Activated T-helper 1 cell treated with anti-CD3 and anti-CD28 coated beads, Interleukin-12 subunit alpha, Interleukin-12 subunit beta, Interleukin-2, Interleukin-4 antibody, amounts not matched to agents 30 ng/mL and 10 ng/mL and 1 ng/mL, durations not matched to agents 14 hours and 24 hours and 36 hours (primary cell): ENCODE measurements at regions not wholly inside any gene's neighbourhood (a gene's known extent, or its start where the extent isn't known, plus 50 kb on each side); places are given as distances from the start of the nearest gene placed in this dataset.

Experiments used
- DNase-seq: peaks from one replicate; pipeline ENCODE4 v3.0.0; 2021; ENCODE audit warnings: low spot score
- H3K27ac Mint-ChIP-seq: one replicate; pipeline ENCODE4 v1.8.0; 2021; ENCODE audit warnings: mild to moderate bottlenecking, mixed read lengths
- H3K27me3 Mint-ChIP-seq: one replicate; pipeline ENCODE4 v1.8.0; 2022; ENCODE audit warnings: mild to moderate bottlenecking, moderate library complexity, mixed read lengths; ENCODE audit not compliant: insufficient read depth
- H3K36me3 Mint-ChIP-seq: one replicate; pipeline ENCODE4 v1.8.0; 2021; ENCODE audit warnings: low read depth, mixed read lengths
- H3K4me1 Mint-ChIP-seq: one replicate; pipeline ENCODE4 v1.8.0; 2021; ENCODE audit warnings: low read depth, mixed read lengths
- H3K4me3 Mint-ChIP-seq: one replicate; pipeline ENCODE4 v1.8.0; 2021; ENCODE audit warnings: mild to moderate bottlenecking, moderate library complexity, mixed read lengths
- H3K9me3 Mint-ChIP-seq: one replicate; pipeline ENCODE4 v1.8.0; 2021; ENCODE audit warnings: mixed read lengths
- intact Hi-C: fragments of 100-400 bp; cut with micrococcal nuclease; formaldehyde crosslinking; loops from one replicate; pipeline ENCODE4 v1.15.1; 2024

DNA sequence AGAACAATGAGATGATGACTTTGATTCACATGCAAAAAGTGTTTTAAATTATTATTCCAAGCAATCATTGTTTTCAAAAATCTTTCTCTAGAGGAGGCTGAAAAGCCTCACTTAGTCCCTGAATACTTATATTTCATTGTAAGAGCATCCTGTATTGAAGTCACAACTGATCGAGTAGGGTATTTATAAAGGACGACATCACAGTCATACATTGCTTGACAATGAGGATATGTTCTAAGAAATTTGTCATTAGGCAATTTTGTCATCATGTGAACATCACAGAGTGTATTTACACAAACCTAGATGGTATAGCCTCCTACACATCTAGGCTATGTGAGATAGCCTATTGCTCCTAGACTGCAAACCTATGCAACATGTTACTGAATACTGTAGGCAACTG lies 510.4 kb upstream of the RGMB start:
- no peaks in the 10 kb centered on the region for H3K4me1 Mint-ChIP-seq
- H3K27ac Mint-ChIP-seq, result no peak overlapping the region
- no peak for DNase-seq
- H3K9me3 Mint-ChIP-seq, result no peaks in the 10 kb centered on the region
- H3K27me3 Mint-ChIP-seq, result no peaks in the 10 kb centered on the region
- intact Hi-C loops, result no loop called here
- no peaks in the 10 kb centered on the region for H3K36me3 Mint-ChIP-seq
- H3K4me3 Mint-ChIP-seq, result no peak overlapping the region

DNA sequence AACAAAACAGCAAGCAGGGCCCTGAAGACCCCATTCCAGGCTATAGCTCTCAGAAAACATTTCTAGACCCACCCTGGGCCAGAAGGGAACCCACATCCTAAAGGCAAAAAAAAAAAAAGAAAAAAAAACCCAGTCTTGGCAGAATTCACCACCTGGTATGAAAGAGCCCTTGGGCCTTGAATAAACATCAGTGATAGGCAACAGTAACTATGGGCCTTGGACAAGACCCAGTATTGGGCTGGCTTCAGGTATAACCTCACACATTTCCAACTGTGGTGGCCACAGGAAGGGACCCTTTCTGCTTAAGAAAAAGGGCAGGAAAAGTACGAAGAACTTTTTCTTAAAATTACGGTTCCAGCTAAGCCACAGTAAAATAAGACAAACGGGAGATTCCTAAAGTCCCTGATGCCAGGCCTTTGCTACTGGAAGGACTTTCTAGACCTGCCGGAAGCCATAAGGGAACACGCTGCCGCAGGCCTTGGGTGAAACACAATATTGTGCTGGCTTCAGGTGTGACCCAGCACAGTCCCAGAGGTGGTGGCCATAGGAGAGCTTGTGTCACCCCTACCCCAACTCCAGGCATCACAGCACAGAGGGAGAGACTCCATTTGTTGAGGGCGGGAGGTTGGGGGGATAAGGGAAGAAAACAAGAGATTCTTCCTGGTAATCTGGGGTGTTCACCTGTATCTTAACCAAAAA lies 505.2 kb upstream of the RGMB start:
- no peaks in the 10 kb centered on the region for H3K27me3 Mint-ChIP-seq
- no peaks in the 10 kb centered on the region for H3K9me3 Mint-ChIP-seq
- H3K27ac Mint-ChIP-seq, result no peak overlapping the region
- intact Hi-C loops, result no loop called here
- H3K4me1 Mint-ChIP-seq, result no peaks in the 10 kb centered on the region
- DNase-seq, result no peak
- no peaks in the 10 kb centered on the region for H3K36me3 Mint-ChIP-seq
- no peak overlapping the region for H3K4me3 Mint-ChIP-seq

DNA sequence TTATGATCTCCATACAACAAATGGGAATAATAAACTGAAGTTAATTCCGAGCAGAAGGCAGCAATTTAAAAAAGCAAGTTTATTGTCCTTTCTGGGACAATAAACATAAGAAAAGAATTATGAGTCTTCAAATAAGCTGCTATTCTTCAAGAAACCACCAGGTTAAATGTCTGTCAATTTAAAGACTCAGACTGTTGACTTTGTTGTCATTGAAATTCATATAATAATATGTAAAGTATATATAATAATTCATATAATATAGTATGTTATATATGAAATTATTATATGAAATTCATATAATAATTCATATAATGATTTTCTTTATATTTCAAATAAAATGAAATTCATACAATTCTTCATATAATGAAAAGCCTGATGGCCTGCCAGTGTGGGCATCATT lies 497.5 kb upstream of the RGMB start:
- H3K27me3 Mint-ChIP-seq, result no peaks in the 10 kb centered on the region
- intact Hi-C loops, result no loop called here
- H3K9me3 Mint-ChIP-seq, result no peaks in the 10 kb centered on the region
- DNase-seq, result no peak
- H3K36me3 Mint-ChIP-seq, result no peaks in the 10 kb centered on the region
- no peak overlapping the region for H3K4me3 Mint-ChIP-seq
- H3K27ac Mint-ChIP-seq, result no peak overlapping the region
- no peaks in the 10 kb centered on the region for H3K4me1 Mint-ChIP-seq

DNA sequence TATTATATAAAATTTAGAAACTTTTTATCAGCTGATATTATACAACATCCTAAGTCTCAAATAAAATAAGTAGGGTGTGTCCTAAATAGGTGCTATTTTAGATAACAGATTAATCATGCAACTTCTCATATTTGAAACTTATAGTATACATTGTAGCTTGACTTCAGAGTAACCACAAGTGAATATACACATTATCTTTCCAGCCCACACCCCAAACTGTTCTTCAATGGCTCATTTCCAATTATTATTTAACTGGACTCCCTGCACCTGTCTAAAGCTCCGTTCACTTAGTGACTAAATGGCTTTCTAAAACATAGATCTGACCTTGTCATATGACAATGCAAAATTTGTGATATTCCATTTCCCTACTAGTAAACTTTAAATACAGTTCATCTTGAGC lies 490.9 kb upstream of the RGMB start:
- no peak for DNase-seq
- no peaks in the 10 kb centered on the region for H3K36me3 Mint-ChIP-seq
- H3K4me3 Mint-ChIP-seq, result no peak overlapping the region
- no peaks in the 10 kb centered on the region for H3K4me1 Mint-ChIP-seq
- intact Hi-C loops, result no loop called here
- no peak overlapping the region for H3K27ac Mint-ChIP-seq
- peaks cover 5% of the 10 kb centered on the region for H3K27me3 Mint-ChIP-seq
- no peaks in the 10 kb centered on the region for H3K9me3 Mint-ChIP-seq

DNA sequence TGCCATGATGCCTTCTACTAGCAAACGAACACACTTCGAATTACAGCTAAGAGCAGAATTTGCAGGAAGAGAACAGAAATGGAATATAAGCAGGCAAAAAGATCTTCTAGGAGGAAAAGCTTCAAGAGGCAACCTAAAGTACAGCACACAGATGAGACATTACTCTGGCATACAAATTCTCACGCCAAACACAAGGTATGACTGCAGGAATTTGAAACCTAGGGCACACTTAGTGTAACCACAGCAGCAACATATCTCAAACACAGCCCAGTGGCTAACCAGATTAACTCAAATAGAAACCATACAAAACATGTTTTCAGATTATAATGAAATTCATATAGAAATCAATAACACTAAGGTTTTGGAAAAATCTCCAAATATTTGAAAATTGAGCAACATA lies 481.0 kb upstream of the RGMB start:
- Mint-ChIP-seq H3K4me3 (no peak overlapping the region), H3K36me3 (no peaks in the 10 kb centered on the region), H3K9me3 (no peaks in the 10 kb centered on the region), H3K27ac (no peak overlapping the region), H3K27me3 (peaks cover 2% of the 10 kb centered on the region), H3K4me1 (no peaks in the 10 kb centered on the region)
- no peak for DNase-seq
- intact Hi-C loops, result no loop called here

DNA sequence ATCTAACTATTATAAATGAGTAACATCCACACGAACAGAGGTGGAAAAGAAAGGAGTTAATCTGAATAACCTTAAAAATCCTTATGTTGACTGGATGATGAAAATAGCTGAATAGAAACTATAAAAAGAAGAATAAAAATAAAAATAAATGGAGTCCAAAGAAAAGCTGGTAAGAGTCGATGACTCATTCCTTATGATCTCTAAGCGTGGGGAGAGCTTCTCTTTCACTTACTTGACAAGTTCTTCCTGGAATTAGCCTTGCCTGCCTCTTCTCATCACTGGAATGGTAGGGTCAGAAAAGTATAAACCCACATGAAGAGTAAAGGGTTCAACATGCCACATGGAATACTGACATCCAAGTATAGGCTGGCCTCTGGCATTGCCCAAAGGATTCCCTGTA lies 477.0 kb upstream of the RGMB start:
- Mint-ChIP-seq H3K4me3 (no peak overlapping the region), H3K36me3 (no peaks in the 10 kb centered on the region), H3K9me3 (no peaks in the 10 kb centered on the region), H3K27ac (no peak overlapping the region), H3K27me3 (peaks cover 8% of the 10 kb centered on the region), H3K4me1 (no peaks in the 10 kb centered on the region)
- intact Hi-C loops, result no loop called here
- no peak for DNase-seq

DNA sequence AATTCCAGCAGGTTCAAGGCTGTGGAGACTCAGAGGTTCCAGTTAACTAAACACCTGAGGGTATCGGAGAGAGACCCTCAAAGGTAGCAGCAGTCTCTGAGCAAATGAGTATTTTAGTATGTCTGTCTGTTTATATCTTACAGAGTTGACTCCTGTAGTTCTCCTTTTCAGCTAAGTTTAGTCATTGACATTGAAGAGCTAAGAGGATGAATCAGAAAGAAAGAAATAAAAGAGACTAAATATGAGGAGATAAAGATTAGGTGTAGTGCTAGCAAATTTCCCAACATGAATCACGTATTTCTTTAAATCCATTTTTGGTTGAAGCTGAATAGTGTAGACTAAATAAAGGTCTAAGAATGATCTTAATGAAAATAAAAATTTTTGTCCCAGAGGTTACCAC lies 474.0 kb upstream of the RGMB start:
- intact Hi-C loops, result no loop called here
- H3K36me3 Mint-ChIP-seq, result no peaks in the 10 kb centered on the region
- no peak overlapping the region for H3K27ac Mint-ChIP-seq
- no peaks in the 10 kb centered on the region for H3K4me1 Mint-ChIP-seq
- H3K27me3 Mint-ChIP-seq, result peaks cover 9% of the 10 kb centered on the region
- no peak overlapping the region for H3K4me3 Mint-ChIP-seq
- H3K9me3 Mint-ChIP-seq, result no peaks in the 10 kb centered on the region
- no peak for DNase-seq

DNA sequence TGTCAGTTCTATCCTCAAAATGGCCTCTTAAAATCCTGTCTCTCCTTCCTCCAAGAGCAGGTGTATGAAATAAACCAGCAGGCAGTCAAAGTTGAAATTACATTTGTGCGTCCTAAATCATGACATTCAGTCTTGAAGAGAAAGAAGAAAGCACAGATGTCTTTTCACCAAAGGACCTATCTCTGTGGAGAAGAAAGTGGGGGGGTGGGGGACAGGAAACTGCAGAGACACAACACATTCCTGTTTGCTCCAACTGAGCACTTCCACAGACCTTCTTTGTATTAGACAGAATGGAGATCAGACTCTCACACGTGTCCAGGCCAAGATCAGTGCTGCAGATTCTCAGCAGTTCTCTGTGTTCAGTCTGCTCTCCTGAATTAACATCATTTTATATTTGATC lies 471.9 kb upstream of the RGMB start:
- peaks cover 9% of the 10 kb centered on the region for H3K27me3 Mint-ChIP-seq
- no peak overlapping the region for H3K4me3 Mint-ChIP-seq
- no peak for DNase-seq
- no peak overlapping the region for H3K27ac Mint-ChIP-seq
- intact Hi-C loops, result no loop called here
- no peaks in the 10 kb centered on the region for H3K36me3 Mint-ChIP-seq
- no peaks in the 10 kb centered on the region for H3K9me3 Mint-ChIP-seq
- no peaks in the 10 kb centered on the region for H3K4me1 Mint-ChIP-seq

DNA sequence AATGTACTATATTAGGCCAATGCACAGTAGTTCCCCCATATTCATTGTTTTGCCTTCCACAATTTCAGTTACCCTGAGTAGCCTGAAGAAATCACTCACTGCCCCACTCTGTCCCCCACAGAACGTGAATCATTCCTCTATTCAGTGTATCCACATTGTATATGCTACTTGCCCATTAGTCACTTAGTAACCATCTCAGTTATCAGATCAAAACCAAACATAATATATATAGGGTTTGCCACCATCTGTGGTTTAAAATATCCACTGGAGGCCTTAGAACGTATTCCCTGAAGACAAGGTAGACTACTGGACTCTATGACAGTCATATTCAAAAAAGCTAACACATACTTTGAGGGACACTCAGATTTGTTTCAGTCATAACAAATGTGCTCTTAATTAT lies 465.7 kb upstream of the RGMB start:
- Mint-ChIP-seq H3K9me3 (no peaks in the 10 kb centered on the region), H3K36me3 (no peaks in the 10 kb centered on the region), H3K4me3 (no peak overlapping the region), H3K27me3 (peaks cover 3% of the 10 kb centered on the region), H3K27ac (no peak overlapping the region), H3K4me1 (peaks cover 12% of the 10 kb centered on the region)
- no peak for DNase-seq
- intact Hi-C loops, result no loop called here

DNA sequence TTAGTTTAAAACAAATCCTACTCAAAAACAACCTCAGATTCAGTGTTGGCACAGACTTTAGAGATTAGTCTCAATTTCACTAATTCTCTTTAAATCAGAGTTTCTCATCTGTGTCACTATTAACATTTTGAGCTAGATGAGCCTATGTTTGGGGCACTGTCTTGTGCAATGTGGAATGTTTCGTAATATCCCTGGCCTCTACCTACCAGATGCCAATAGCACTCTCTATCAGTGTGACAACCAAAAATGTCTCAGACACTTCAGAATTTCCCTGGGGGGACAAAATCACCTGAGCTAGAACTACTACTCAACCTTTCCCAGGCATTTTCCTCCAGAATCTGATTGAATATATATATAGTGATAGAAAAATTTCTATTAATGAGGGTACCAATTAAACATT lies 465.2 kb upstream of the RGMB start:
- Mint-ChIP-seq H3K27ac (no peak overlapping the region), H3K4me1 (peaks cover 12% of the 10 kb centered on the region), H3K36me3 (no peaks in the 10 kb centered on the region), H3K27me3 (peaks cover 3% of the 10 kb centered on the region), H3K4me3 (no peak overlapping the region), H3K9me3 (no peaks in the 10 kb centered on the region)
- intact Hi-C loops, result no loop called here
- DNase-seq, result no peak

DNA sequence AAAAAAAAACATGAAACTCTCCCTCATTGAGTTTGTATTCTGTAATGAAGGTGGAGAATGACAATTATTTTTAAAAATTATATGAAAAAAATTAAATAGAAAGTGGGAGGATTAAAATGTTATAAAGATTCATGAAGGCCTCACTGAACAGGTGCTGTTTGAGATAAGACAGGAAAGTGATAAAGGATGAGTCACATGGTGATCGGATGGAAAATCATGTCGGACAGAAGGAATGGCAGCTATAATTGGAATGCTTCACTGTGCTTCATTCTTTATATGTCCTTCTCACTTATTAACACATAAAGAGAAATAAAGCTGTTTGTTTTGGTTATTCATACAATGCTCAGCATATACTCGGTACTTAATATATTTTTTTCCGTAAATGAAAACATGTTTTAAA lies 464.5 kb upstream of the RGMB start:
- H3K27me3 Mint-ChIP-seq, result peaks cover 5% of the 10 kb centered on the region
- intact Hi-C loops, result no loop called here
- no peak overlapping the region for H3K4me3 Mint-ChIP-seq
- H3K4me1 Mint-ChIP-seq, result peaks cover 12% of the 10 kb centered on the region
- no peaks in the 10 kb centered on the region for H3K9me3 Mint-ChIP-seq
- DNase-seq, result no peak
- H3K36me3 Mint-ChIP-seq, result no peaks in the 10 kb centered on the region
- no peak overlapping the region for H3K27ac Mint-ChIP-seq

DNA sequence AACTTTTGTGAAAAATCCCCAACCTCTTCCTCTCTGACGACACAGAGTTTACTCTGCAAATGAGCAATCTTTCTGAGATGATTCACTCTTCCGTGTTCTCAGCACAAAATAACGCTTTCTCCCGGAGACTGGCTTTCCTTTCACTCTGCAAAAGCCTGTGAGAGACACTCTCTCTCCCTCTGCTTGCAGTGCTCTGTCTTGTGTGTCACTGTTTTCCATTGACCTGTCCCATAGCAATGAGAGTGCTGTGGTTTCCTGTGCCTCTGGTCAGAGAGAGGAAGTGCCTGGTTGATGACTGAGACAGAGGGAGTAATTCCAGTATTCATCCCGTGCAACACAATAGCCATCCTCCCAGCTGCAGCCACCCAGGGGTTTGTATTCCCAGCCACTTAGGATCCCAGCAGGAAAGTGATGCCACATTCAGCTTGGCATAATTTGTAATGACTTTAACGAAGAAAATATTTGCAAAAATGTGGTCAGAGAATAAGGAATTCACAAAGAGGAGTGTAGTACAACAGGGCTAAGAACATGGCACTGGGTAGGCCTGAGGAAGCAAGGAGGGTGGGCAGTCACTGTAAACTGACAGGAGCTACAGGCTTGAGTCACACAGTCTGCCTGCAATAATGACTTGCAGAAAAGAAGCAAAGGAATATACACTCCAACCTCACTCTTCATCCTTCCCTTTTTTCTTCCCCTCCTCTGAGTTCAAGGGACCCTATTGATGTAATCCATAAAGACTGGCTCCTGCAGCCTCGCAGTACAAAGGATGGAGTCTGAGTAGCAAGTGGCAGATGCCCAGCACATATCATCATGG lies 463.5 kb upstream of the RGMB start:
- no peaks in the 10 kb centered on the region for H3K36me3 Mint-ChIP-seq
- H3K4me3 Mint-ChIP-seq, result peak overlapping the region; percentile 1
- peak overlapping the region; percentile 24 for H3K27ac Mint-ChIP-seq
- peaks cover 10% of the 10 kb centered on the region for H3K27me3 Mint-ChIP-seq
- no peaks in the 10 kb centered on the region for H3K9me3 Mint-ChIP-seq
- peak; percentile 17 for DNase-seq
- intact Hi-C loops, result no loop called here
- H3K4me1 Mint-ChIP-seq, result peaks cover 12% of the 10 kb centered on the region

DNA sequence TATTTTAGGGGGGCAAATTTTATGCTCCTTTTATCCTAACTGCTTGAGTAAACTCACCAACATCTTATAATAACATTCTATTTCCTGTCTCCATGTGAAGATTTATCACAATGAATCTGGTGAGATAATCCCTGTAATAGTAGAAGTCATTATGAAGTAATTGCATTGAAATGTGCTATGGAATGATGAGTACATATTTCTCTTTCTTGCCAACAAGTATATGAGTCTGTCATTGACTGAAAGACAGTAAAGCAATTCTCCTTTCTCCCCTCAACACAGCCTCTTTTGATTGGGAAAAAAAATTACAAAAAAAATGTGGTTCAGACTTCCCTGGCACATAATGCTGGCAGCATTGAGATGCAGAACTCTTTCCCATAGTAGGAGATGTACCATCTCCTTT lies 459.2 kb upstream of the RGMB start:
- peaks cover 10% of the 10 kb centered on the region for H3K4me1 Mint-ChIP-seq
- no peak overlapping the region for H3K4me3 Mint-ChIP-seq
- H3K36me3 Mint-ChIP-seq, result no peaks in the 10 kb centered on the region
- intact Hi-C loops, result no loop called here
- no peak overlapping the region for H3K27ac Mint-ChIP-seq
- H3K9me3 Mint-ChIP-seq, result no peaks in the 10 kb centered on the region
- H3K27me3 Mint-ChIP-seq, result peaks cover 10% of the 10 kb centered on the region
- no peak for DNase-seq
